H9 (cell line): ENCODE measurements at regions not wholly inside any gene's neighbourhood (a gene's known extent, or its start where the extent isn't known, plus 50 kb on each side); places are given as distances from the start of the nearest gene placed in this dataset.
"Not testable (repeated sequence)": the region's sequence is repeated elsewhere in the genome, so short reads cannot be mapped to it uniquely, and the experiment has no call there.

Experiments used
- DNase-seq: peaks from one replicate; pipeline ENCODE4 v3.0.0-alpha.2; 2017
- H2AFZ ChIP-seq: one replicate; pipeline ENCODE4 v1.6.1; 2013; ENCODE audit warnings: mild to moderate bottlenecking, low read length, control low read depth, moderate library complexity
- H2AK5ac ChIP-seq: 2 replicates; pipeline ENCODE4 v1.6.1; 2013; ENCODE audit warnings: low read length, control low read depth, mixed read lengths; ENCODE audit not compliant: insufficient read length
- H2BK120ac ChIP-seq: one replicate; pipeline ENCODE4 v1.6.1; 2013; ENCODE audit warnings: low read depth, mild to moderate bottlenecking, low read length, control low read depth, inconsistent platforms; ENCODE audit not compliant: poor library complexity, severe bottlenecking
- H2BK12ac ChIP-seq: 2 replicates; pipeline ENCODE4 v1.6.1; 2013; ENCODE audit warnings: low read length, control low read depth, mixed read lengths, low read depth; ENCODE audit not compliant: insufficient read length
- H2BK15ac ChIP-seq: 2 replicates; pipeline ENCODE4 v1.6.1; 2013; ENCODE audit warnings: low read depth, low read length, control low read depth
- H2BK20ac ChIP-seq: one replicate; pipeline ENCODE4 v1.6.1; 2013; ENCODE audit warnings: low read depth, mild to moderate bottlenecking, low read length, control low read depth, inconsistent platforms; ENCODE audit not compliant: poor library complexity, severe bottlenecking
- H2BK5ac ChIP-seq: 2 replicates; pipeline ENCODE4 v1.6.1; 2013; ENCODE audit warnings: low read length, control low read depth, mixed read lengths; ENCODE audit not compliant: insufficient read length
- H3K14ac ChIP-seq: 2 replicates; pipeline ENCODE4 v1.6.1; 2013; ENCODE audit warnings: low read length, control low read depth; ENCODE audit not compliant: insufficient read depth
- H3K18ac ChIP-seq: 2 replicates; pipeline ENCODE4 v1.6.1; 2013; ENCODE audit warnings: low read depth, mild to moderate bottlenecking, mixed read lengths, low read length, control low read depth; ENCODE audit not compliant: insufficient read length
- H3K23ac ChIP-seq: 2 replicates; pipeline ENCODE4 v1.6.1; 2013; ENCODE audit warnings: low read length, control low read depth, mixed read lengths, low read depth; ENCODE audit not compliant: insufficient read length
- H3K23me2 ChIP-seq: 2 replicates; pipeline ENCODE4 v1.6.1; 2013; ENCODE audit warnings: low read depth, mild to moderate bottlenecking, mixed read lengths, low read length, control low read depth; ENCODE audit not compliant: insufficient read length, poor library complexity, severe bottlenecking
- H3K27ac ChIP-seq: 2 replicates; pipeline ENCODE4 v1.5.1; 2013; ENCODE audit warnings: low read length, control low read depth, mixed read lengths, low read depth; ENCODE audit not compliant: insufficient read length
- H3K27me3 ChIP-seq: 2 replicates; pipeline ENCODE4 v1.6.1; 2013; ENCODE audit warnings: low read length, control low read depth, inconsistent platforms; ENCODE audit not compliant: insufficient read depth
- H3K4ac ChIP-seq: 2 replicates; pipeline ENCODE4 v1.6.1; 2013; ENCODE audit warnings: low read depth, mild to moderate bottlenecking, control low read depth, inconsistent platforms, low read length, moderate library complexity
- H3K4me1 ChIP-seq: 2 replicates; pipeline ENCODE4 v1.6.1; 2013; ENCODE audit warnings: low read length, control low read depth, inconsistent platforms; ENCODE audit not compliant: insufficient read depth
- H3K4me2 ChIP-seq: 2 replicates; pipeline ENCODE4 v1.6.1; 2013; ENCODE audit warnings: low read length, control low read depth, mixed read lengths; ENCODE audit not compliant: insufficient read length, insufficient read depth
- H3K56ac ChIP-seq: 2 replicates; pipeline ENCODE4 v1.6.1; 2013; ENCODE audit warnings: low read depth, mild to moderate bottlenecking, mixed read lengths, low read length, control low read depth; ENCODE audit not compliant: insufficient read length
- H3K79me1 ChIP-seq: 2 replicates; pipeline ENCODE4 v1.6.1; 2013; ENCODE audit warnings: low read depth, mild to moderate bottlenecking, moderate library complexity, low read length, control low read depth, inconsistent platforms; ENCODE audit not compliant: insufficient read depth, poor library complexity, severe bottlenecking
- H3K79me2 ChIP-seq: 2 replicates; pipeline ENCODE4 v1.6.1; 2013; ENCODE audit warnings: low read length, control low read depth, inconsistent platforms; ENCODE audit not compliant: insufficient read depth
- H3K9ac ChIP-seq: 2 replicates; pipeline ENCODE4 v1.6.1; 2013; ENCODE audit warnings: low read length, control low read depth, mixed read lengths; ENCODE audit not compliant: insufficient read length; ENCODE audit errors: extremely low read depth
- H3K9me3 ChIP-seq: one replicate; pipeline ENCODE4 v1.6.1; 2013; ENCODE audit warnings: low read depth, low read length, inconsistent platforms; ENCODE audit not compliant: control insufficient read depth
- H3T11ph ChIP-seq: one replicate; pipeline ENCODE4 v1.6.1; 2013; ENCODE audit warnings: mild to moderate bottlenecking, low read length, control low read depth, inconsistent platforms
- H4K20me1 ChIP-seq: one replicate; pipeline ENCODE4 v1.6.1; 2013; ENCODE audit not compliant: control insufficient read depth, insufficient read length, insufficient read depth
- H4K5ac ChIP-seq: 2 replicates; pipeline ENCODE4 v1.6.1; 2013; ENCODE audit warnings: low read depth, mild to moderate bottlenecking, mixed read lengths, low read length, control low read depth; ENCODE audit not compliant: insufficient read length
- H4K8ac ChIP-seq: replicated peaks from 2 replicates; pipeline ENCODE4 v1.6.1; 2013; ENCODE audit warnings: low read length, control low read depth, mixed read lengths, low read depth; ENCODE audit not compliant: insufficient read length
- H4K91ac ChIP-seq: 2 replicates; pipeline ENCODE4 v1.6.1; 2013; ENCODE audit warnings: low read depth, mild to moderate bottlenecking, moderate library complexity, mixed read lengths, low read length, control low read depth; ENCODE audit not compliant: insufficient read length
- H3K27ac Mint-ChIP-seq, 3 experiments: 2 replicates in 2 of 3; 3 replicates in 1 of 3; pipeline ENCODE4 v1.8.0; 2020 to 2021; ENCODE audit warnings: mixed read lengths in 3 of 3, mild to moderate bottlenecking in 1 of 3, moderate library complexity in 1 of 3
- H3K27me3 Mint-ChIP-seq: 2 replicates; pipeline ENCODE4 v1.8.0; 2021; ENCODE audit warnings: low read depth, mild to moderate bottlenecking, moderate library complexity, mixed read lengths
- H3K36me3 Mint-ChIP-seq, 3 experiments: 2 replicates in 2 of 3; 3 replicates in 1 of 3; pipeline ENCODE4 v1.8.0; 2020 to 2021; ENCODE audit warnings: low read depth in 3 of 3, mixed read lengths in 3 of 3; ENCODE audit not compliant: insufficient read depth in 1 of 3
- H3K4me1 Mint-ChIP-seq, 2 experiments: 2 replicates each; pipeline ENCODE4 v1.8.0; 2020; ENCODE audit warnings: mixed read lengths in 2 of 2
- H3K4me3 Mint-ChIP-seq, 2 experiments: 2 replicates in 1 of 2; 3 replicates in 1 of 2; pipeline ENCODE4 v1.8.0; 2020 to 2021; ENCODE audit warnings: mild to moderate bottlenecking in 2 of 2, mixed read lengths in 2 of 2, moderate library complexity in 1 of 2
- H3K9me3 Mint-ChIP-seq, 2 experiments: 2 replicates in 1 of 2; 3 replicates in 1 of 2; pipeline ENCODE4 v1.8.0; 2020; ENCODE audit warnings: mild to moderate bottlenecking in 2 of 2, mixed read lengths in 2 of 2, moderate library complexity in 1 of 2
- CTCF ChIP-seq: fragments of 200-600 bp; sonication (generic); conservative IDR thresholded peaks from 3 replicates; pipeline ENCODE4 v1.8.0; 2021; ENCODE audit warnings: antibody characterized with exemption, mild to moderate bottlenecking
- WGBS: extraction: QIAGEN DNeasy Blood & Tissue Kit; methylation state at CpG from one replicate; pipeline ENCODE4 v1.1.7; 2013; ENCODE audit warnings: missing lambda C conversion rate, low lambda C conversion rate, mixed read lengths; ENCODE audit not compliant: insufficient read length; ENCODE audit errors: extremely low coverage; 5-methylcytosine and 5-hydroxymethylcytosine counted together

- Histone ChIP-seq H3K27ac (no peak overlapping the region), H3K18ac (no peak overlapping the region), H4K91ac (no peak overlapping the region), H3K56ac (no peak overlapping the region), H3K79me1 (no peaks in the 10 kb centered on the region), H2BK20ac (no peak overlapping the region), H2AFZ (no peak overlapping the region), H4K5ac (no peak overlapping the region), H3K14ac (no peak overlapping the region), H2AK5ac (no peak overlapping the region), H3K4me1 (no peaks in the 10 kb centered on the region), H3K9me3 (no peaks in the 10 kb centered on the region), H3K79me2 (no peaks in the 10 kb centered on the region), H3K23me2 (no peaks in the 10 kb centered on the region), H3K27me3 (no peaks in the 10 kb centered on the region), H2BK15ac (no peak overlapping the region), H3T11ph (no peak overlapping the region), H2BK5ac (no peak overlapping the region), H4K8ac (no peak overlapping the region), H2BK120ac (no peak overlapping the region), H3K4me2 (no peak overlapping the region), H3K23ac (no peak overlapping the region), H2BK12ac (no peak overlapping the region), H4K20me1 (no peaks in the 10 kb centered on the region), H3K4ac (no peak overlapping the region), H3K9ac (no peak overlapping the region)
- peaks cover 39 to 50% (median 49%) of the 10 kb centered on the region in 3 experiments for H3K36me3 Mint-ChIP-seq
- H3K4me3 Mint-ChIP-seq = no peak overlapping the region
- H3K9me3 Mint-ChIP-seq = peaks cover 6 to 12% of the 10 kb centered on the region in 2 experiments; a peak in 4 of 5 replicates
- no peaks in the 10 kb centered on the region; the same call in 1 of the 2 replicates for H3K27me3 Mint-ChIP-seq
- no peak for DNase-seq
- no peak for TF ChIP-seq CTCF
- H3K4me1 Mint-ChIP-seq = no peaks in the 10 kb centered on the region
- H3K27ac Mint-ChIP-seq = no peak overlapping the region
- WGBS = no CpG with 5 or more reads among the region's 2 CpGs
Observed at GRCh38 chr22:25478528-25478927, 85.9 kb upstream of the GRK3 start.

- DNase-seq, H3K4me3 Mint-ChIP-seq: not testable (repeated sequence)
Observed at GRCh38 chr22:25480868-25481267, 83.6 kb upstream of the GRK3 start.

More at GRCh38 chr22:25480868-25481267, 83.6 kb upstream of the GRK3 start:
- no CpG with 5 or more reads among the region's 5 CpGs for WGBS
- H3K27ac Mint-ChIP-seq, H3K9me3 ChIP-seq, H2BK120ac ChIP-seq, H3K4me1 ChIP-seq, H2AK5ac ChIP-seq, H2BK12ac ChIP-seq, H4K20me1 ChIP-seq, H3K79me2 ChIP-seq, H4K5ac ChIP-seq, H3K4me2 ChIP-seq, H3K9ac ChIP-seq, H3K27me3 ChIP-seq, H2BK20ac ChIP-seq, H3K14ac ChIP-seq, H2BK5ac ChIP-seq, H4K8ac ChIP-seq, H3K27ac ChIP-seq, H3K27me3 Mint-ChIP-seq, H3K18ac ChIP-seq, H2BK15ac ChIP-seq, H3K23ac ChIP-seq, H3K4ac ChIP-seq, H3T11ph ChIP-seq, H3K4me1 Mint-ChIP-seq, H3K79me1 ChIP-seq, H3K23me2 ChIP-seq, H4K91ac ChIP-seq, H2AFZ ChIP-seq, H3K56ac ChIP-seq: not testable (repeated sequence)
- peaks cover 6 to 12% of the 10 kb centered on the region in 2 experiments; a peak in 4 of 5 replicates for H3K9me3 Mint-ChIP-seq
- peaks cover 45 to 65% (median 65%) of the 10 kb centered on the region in 3 experiments for H3K36me3 Mint-ChIP-seq
